ENCODE measurements at regions not wholly inside any gene's neighbourhood (a gene's known extent, or its start where the extent isn't known, plus 50 kb on each side); places are given as distances from the start of the nearest gene placed in this dataset.

DNA sequence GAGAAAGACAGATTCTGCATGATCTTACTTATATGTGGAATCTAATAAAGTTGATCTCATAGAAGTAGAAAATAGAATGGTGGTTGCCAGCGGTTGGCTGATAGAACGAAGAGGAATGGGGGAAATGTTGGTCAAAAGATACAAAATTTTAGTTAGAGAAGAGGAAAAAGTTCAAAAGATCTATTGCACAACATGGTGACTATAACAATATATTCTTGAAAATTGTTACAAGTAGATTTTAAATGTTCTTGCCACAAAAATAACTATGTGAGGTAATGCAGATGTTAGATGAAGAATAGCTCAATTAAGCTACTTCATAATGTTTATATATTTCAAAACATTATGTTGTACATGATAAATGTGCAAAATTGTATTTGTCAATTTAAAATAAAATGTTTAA is 112.3 kb upstream of the SMIM30 start:
- no peaks in the 10 kb centered on the region for H3K79me2 ChIP-seq (ENCODE audit: insufficient read depth, low read depth, low read length)
- TF ChIP-seq EZH2phosphoT487 (IDR thresholded peaks at IDR 0.05; ENCODE audit: borderline replicate concordance, low read depth, low read length), result no peak
- TF ChIP-seq, protein P1, sequence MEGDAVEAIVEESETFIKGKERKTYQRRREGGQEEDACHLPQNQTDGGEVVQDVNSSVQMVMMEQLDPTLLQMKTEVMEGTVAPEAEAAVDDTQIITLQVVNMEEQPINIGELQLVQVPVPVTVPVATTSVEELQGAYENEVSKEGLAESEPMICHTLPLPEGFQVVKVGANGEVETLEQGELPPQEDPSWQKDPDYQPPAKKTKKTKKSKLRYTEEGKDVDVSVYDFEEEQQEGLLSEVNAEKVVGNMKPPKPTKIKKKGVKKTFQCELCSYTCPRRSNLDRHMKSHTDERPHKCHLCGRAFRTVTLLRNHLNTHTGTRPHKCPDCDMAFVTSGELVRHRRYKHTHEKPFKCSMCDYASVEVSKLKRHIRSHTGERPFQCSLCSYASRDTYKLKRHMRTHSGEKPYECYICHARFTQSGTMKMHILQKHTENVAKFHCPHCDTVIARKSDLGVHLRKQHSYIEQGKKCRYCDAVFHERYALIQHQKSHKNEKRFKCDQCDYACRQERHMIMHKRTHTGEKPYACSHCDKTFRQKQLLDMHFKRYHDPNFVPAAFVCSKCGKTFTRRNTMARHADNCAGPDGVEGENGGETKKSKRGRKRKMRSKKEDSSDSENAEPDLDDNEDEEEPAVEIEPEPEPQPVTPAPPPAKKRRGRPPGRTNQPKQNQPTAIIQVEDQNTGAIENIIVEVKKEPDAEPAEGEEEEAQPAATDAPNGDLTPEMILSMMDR (conservative IDR thresholded peaks at IDR 0.05; ENCODE audit: low read length), result no peak
- no peak overlapping the region for H3K4me2 ChIP-seq (ENCODE audit: low read length)
- no peak overlapping the region for H3K4me3 ChIP-seq (ENCODE audit: low read depth, low read length, poor library complexity, severe bottlenecking)
- no peaks in the 10 kb centered on the region for H3K4me1 ChIP-seq (ENCODE audit: insufficient read depth, low read length, poor library complexity, severe bottlenecking)
- H3K9me2 ChIP-seq (ENCODE audit: insufficient read depth, low read length), result no peaks in the 10 kb centered on the region
- CTCF ChIA-PET (ENCODE audit: unreplicated experiment), result no interaction called here
- H3K9me3 ChIP-seq (ENCODE audit: low read length), result no peaks in the 10 kb centered on the region
- H4K20me1 ChIP-seq (ENCODE audit: insufficient read depth, low read length), result no peaks in the 10 kb centered on the region
- POLR2A ChIA-PET, result no interaction called here
- intact Hi-C loops (cut with micrococcal nuclease; ENCODE audit: unreplicated experiment), result no loop called here
- no TSS peak for BruUV-seq (replicated peaks)
- no peak for DNase-seq (ENCODE audit: low spot score)
- H3K36me3 ChIP-seq (ENCODE audit: insufficient read depth, low read length), result no peaks in the 10 kb centered on the region
- H2AFZ ChIP-seq (ENCODE audit: low read length), result no peak overlapping the region
- no peak overlapping the region for H3K27ac ChIP-seq (ENCODE audit: low read depth, low read length, poor library complexity, severe bottlenecking)

DNA sequence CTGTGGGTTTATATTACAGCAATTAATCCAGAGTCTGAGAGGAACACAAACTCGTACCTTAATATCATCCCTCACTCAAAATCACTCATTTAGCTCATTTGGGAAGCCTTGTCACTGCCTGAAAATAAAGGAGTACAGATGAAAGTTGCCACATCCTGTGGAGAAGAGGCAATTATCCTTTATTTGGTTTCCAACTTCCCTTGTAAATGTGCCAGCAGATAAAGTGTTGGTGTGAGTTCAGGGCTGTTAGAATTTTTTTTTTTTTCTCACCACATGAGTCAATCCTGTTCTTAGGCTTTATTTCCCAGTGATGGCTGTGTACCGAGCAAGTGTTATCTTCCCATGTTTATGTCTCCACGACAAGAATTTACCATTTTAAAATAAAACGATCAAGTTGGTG is 99.0 kb upstream of the SMIM30 start:
- no peak overlapping the region for H3K27ac ChIP-seq (ENCODE audit: low read depth, low read length, poor library complexity, severe bottlenecking)
- BruUV-seq (replicated peaks), result no TSS peak
- no peak for DNase-seq (ENCODE audit: low spot score)
- ChIA-PET POLR2A (interaction anchor here (0.5 kb wide), 1 partner anchor 636 kb away, joined by 3 read pairs; no protein-coding TSS in a partner anchor), CTCF (ENCODE audit: unreplicated experiment) (no interaction called here)
- H2AFZ ChIP-seq (ENCODE audit: low read length), result no peak overlapping the region
- no peaks in the 10 kb centered on the region for H3K4me1 ChIP-seq (ENCODE audit: insufficient read depth, low read length, poor library complexity, severe bottlenecking)
- no peak overlapping the region for H3K4me3 ChIP-seq (ENCODE audit: low read depth, low read length, poor library complexity, severe bottlenecking)
- intact Hi-C loops (cut with micrococcal nuclease; ENCODE audit: unreplicated experiment), result no loop called here
- H4K20me1 ChIP-seq (ENCODE audit: insufficient read depth, low read length), result no peaks in the 10 kb centered on the region
- no peaks in the 10 kb centered on the region for H3K36me3 ChIP-seq (ENCODE audit: insufficient read depth, low read length)
- H3K79me2 ChIP-seq (ENCODE audit: insufficient read depth, low read depth, low read length), result no peaks in the 10 kb centered on the region
- TF ChIP-seq EZH2phosphoT487 (IDR thresholded peaks at IDR 0.05; ENCODE audit: borderline replicate concordance, low read depth, low read length), result no peak
- TF ChIP-seq, protein P1 (conservative IDR thresholded peaks at IDR 0.05; ENCODE audit: low read length), result no peak
- no peak overlapping the region for H3K4me2 ChIP-seq (ENCODE audit: low read length)
- H3K9me2 ChIP-seq (ENCODE audit: insufficient read depth, low read length), result no peaks in the 10 kb centered on the region
- H3K9me3 ChIP-seq (ENCODE audit: low read length), result no peaks in the 10 kb centered on the region

DNA sequence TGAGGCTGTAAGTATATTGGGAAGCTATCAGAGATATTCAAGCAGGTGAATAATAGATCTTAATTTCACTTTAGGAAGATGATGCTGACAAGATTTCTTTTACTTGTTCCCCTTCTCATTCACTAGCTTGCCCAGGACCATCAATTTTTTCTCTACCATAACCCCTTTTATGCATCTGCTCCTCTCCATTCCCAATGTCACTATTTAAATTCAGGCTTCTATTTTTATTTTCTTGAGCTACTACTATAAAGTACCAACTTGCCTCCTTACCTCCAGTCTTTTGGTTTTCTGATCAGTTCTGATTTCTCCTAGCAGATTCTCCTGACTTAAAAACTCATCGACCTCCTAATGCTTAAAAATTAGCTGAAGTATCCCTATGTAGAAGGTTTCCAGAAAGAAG is 97.7 kb upstream of the SMIM30 start:
- H3K79me2 ChIP-seq (ENCODE audit: insufficient read depth, low read depth, low read length), result no peaks in the 10 kb centered on the region
- no peak overlapping the region for H3K4me2 ChIP-seq (ENCODE audit: low read length)
- no peaks in the 10 kb centered on the region for H3K36me3 ChIP-seq (ENCODE audit: insufficient read depth, low read length)
- TF ChIP-seq, protein P1 (conservative IDR thresholded peaks at IDR 0.05; ENCODE audit: low read length), result no peak
- no peak for TF ChIP-seq EZH2phosphoT487 (IDR thresholded peaks at IDR 0.05; ENCODE audit: borderline replicate concordance, low read depth, low read length)
- H3K9me3 ChIP-seq (ENCODE audit: low read length), result no peaks in the 10 kb centered on the region
- H2AFZ ChIP-seq (ENCODE audit: low read length), result no peak overlapping the region
- no peaks in the 10 kb centered on the region for H4K20me1 ChIP-seq (ENCODE audit: insufficient read depth, low read length)
- H3K27ac ChIP-seq (ENCODE audit: low read depth, low read length, poor library complexity, severe bottlenecking), result no peak overlapping the region
- H3K4me1 ChIP-seq (ENCODE audit: insufficient read depth, low read length, poor library complexity, severe bottlenecking), result no peaks in the 10 kb centered on the region
- H3K4me3 ChIP-seq (ENCODE audit: low read depth, low read length, poor library complexity, severe bottlenecking), result no peak overlapping the region
- no TSS peak for BruUV-seq (replicated peaks)
- no peak for DNase-seq (ENCODE audit: low spot score)
- ChIA-PET CTCF (ENCODE audit: unreplicated experiment) (no interaction called here), POLR2A (interaction anchor here (0.6 kb wide), 1 partner anchor 444 kb away, joined by 3 read pairs; no protein-coding TSS in a partner anchor)
- intact Hi-C loops (cut with micrococcal nuclease; ENCODE audit: unreplicated experiment), result no loop called here
- peaks cover 3% of the 10 kb centered on the region; the same call in 1 of the 2 replicates for H3K9me2 ChIP-seq (ENCODE audit: insufficient read depth, low read length)

Data from OCI-LY7 (cell line).